ENCODE measurements at regions not wholly inside any gene's neighbourhood (a gene's known extent, or its start where the extent isn't known, plus 50 kb on each side); places are given as distances from the start of the nearest gene placed in this dataset.
"Not testable (repeated sequence)": the region's sequence is repeated elsewhere in the genome, so short reads cannot be mapped to it uniquely, and the experiment has no call there.

- BruUV-seq (replicated peaks), result no TSS peak
- H2AFZ ChIP-seq, result no peak overlapping the region
- CTCF ChIA-PET, result no interaction called here
Measured at GRCh38 chr14:23895053-23895419, 58.5 kb upstream of the DHRS4 start.

GRCh38 chr14:23895480-23895879, 58.1 kb upstream of the DHRS4 start:
- Histone ChIP-seq H3K27me3 (ENCODE audit: insufficient read depth, low read depth) (no peaks in the 10 kb centered on the region), H3K9me3 (ENCODE audit: insufficient read depth, low read depth) (no peaks in the 10 kb centered on the region), H3K4me2 (no peak overlapping the region), H3K79me2 (ENCODE audit: low read depth) (no peaks in the 10 kb centered on the region), H3K36me3 (ENCODE audit: low read depth) (no peaks in the 10 kb centered on the region), H4K20me1 (ENCODE audit: insufficient read depth) (no peaks in the 10 kb centered on the region), H3K4me3 (no peak overlapping the region), H3K9me2 (ENCODE audit: insufficient read depth) (no peaks in the 10 kb centered on the region), H3K27ac (no peak overlapping the region), H3K4me1 (replicated peaks; ENCODE audit: insufficient read depth) (no peaks in the 10 kb centered on the region), H2AFZ (no peak overlapping the region), H3F3A (ENCODE audit: insufficient read depth, low read depth) (no peaks in the 10 kb centered on the region)
- ChIA-PET POLR2A (ENCODE audit: unreplicated experiment) (no interaction called here), CTCF (no interaction called here)
- DNase-seq, result no peak
- intact Hi-C loops (cut with micrococcal nuclease; ENCODE audit: unreplicated experiment), result no loop called here
- no peak for TF ChIP-seq CTCF (conservative IDR thresholded peaks at IDR 0.05)
- TF ChIP-seq EZH2 (IDR thresholded peaks at IDR 0.05; ENCODE audit: low read depth), result no peak
- no TSS peak for BruUV-seq (replicated peaks)

More at GRCh38 chr14:23895053-23895419, 58.5 kb upstream of the DHRS4 start:
- H3K79me2 ChIP-seq (ENCODE audit: low read depth), result no peaks in the 10 kb centered on the region
- no peaks in the 10 kb centered on the region for H3K27me3 ChIP-seq (ENCODE audit: insufficient read depth, low read depth)
- no peaks in the 10 kb centered on the region for H3K9me3 ChIP-seq (ENCODE audit: insufficient read depth, low read depth)
- no peak overlapping the region for H3K4me2 ChIP-seq
- no peaks in the 10 kb centered on the region for H3F3A ChIP-seq (ENCODE audit: insufficient read depth, low read depth)
- H3K9me2 ChIP-seq (ENCODE audit: insufficient read depth), result no peaks in the 10 kb centered on the region
- DNase-seq, result no peak
- no peak for TF ChIP-seq CTCF (conservative IDR thresholded peaks at IDR 0.05)
- TF ChIP-seq EZH2 (IDR thresholded peaks at IDR 0.05; ENCODE audit: low read depth), result no peak
- no peak overlapping the region for H3K27ac ChIP-seq
- intact Hi-C loops (cut with micrococcal nuclease; ENCODE audit: unreplicated experiment), result no loop called here
- no peaks in the 10 kb centered on the region for H3K36me3 ChIP-seq (ENCODE audit: low read depth)
- H3K4me3 ChIP-seq, result no peak overlapping the region
- H4K20me1 ChIP-seq (ENCODE audit: insufficient read depth), result no peaks in the 10 kb centered on the region
- H3K4me1 ChIP-seq (replicated peaks; ENCODE audit: insufficient read depth), result no peaks in the 10 kb centered on the region
- POLR2A ChIA-PET (ENCODE audit: unreplicated experiment), result no interaction called here

DNA sequence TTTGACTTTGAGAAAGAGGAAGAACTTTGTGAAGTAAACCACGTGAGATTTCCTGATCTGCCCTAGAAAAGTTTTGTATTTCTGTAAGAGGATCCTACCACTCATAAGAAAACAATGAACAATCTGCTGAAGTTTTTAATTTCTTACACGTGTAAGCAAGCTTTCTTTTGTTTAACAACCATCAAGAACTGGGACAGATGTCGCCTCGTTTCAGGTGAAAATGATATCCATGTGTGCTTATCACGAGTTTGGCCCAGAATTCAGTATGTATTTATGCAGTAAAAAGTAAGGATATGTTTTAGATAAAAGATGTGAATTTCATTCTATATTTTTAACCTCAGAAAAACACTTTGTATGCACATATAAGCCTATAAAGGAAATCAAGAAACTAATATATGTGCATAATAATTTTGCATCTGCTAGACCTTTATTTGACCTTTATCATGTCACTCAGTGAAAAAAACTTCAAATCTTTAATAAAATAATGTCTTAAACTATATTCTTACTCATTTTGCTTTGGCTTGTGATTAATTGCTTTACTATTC, 56.9 kb upstream of the DHRS4 start:
- no peaks in the 10 kb centered on the region for H4K20me1 ChIP-seq (ENCODE audit: insufficient read depth)
- no peak for DNase-seq
- H3K4me2 ChIP-seq, result no peak overlapping the region
- no peaks in the 10 kb centered on the region for H3K27me3 ChIP-seq (ENCODE audit: insufficient read depth, low read depth)
- TF ChIP-seq CTCF (conservative IDR thresholded peaks at IDR 0.05), result no peak
- TF ChIP-seq EZH2 (IDR thresholded peaks at IDR 0.05; ENCODE audit: low read depth), result no peak
- no peaks in the 10 kb centered on the region for H3K79me2 ChIP-seq (ENCODE audit: low read depth)
- H3K27ac ChIP-seq, result no peak overlapping the region
- no peak overlapping the region for H2AFZ ChIP-seq
- intact Hi-C loops (cut with micrococcal nuclease; ENCODE audit: unreplicated experiment), result no loop called here
- no peak overlapping the region for H3K4me3 ChIP-seq
- no peaks in the 10 kb centered on the region for H3K9me2 ChIP-seq (ENCODE audit: insufficient read depth)
- H3K9me3 ChIP-seq (ENCODE audit: insufficient read depth, low read depth), result no peaks in the 10 kb centered on the region
- no peaks in the 10 kb centered on the region for H3K36me3 ChIP-seq (ENCODE audit: low read depth)
- no peaks in the 10 kb centered on the region for H3K4me1 ChIP-seq (replicated peaks; ENCODE audit: insufficient read depth)
- ChIA-PET POLR2A (ENCODE audit: unreplicated experiment) (no interaction called here), CTCF (no interaction called here)
- BruUV-seq (replicated peaks), result no TSS peak
- H3F3A ChIP-seq (ENCODE audit: insufficient read depth, low read depth), result no peaks in the 10 kb centered on the region

DNA sequence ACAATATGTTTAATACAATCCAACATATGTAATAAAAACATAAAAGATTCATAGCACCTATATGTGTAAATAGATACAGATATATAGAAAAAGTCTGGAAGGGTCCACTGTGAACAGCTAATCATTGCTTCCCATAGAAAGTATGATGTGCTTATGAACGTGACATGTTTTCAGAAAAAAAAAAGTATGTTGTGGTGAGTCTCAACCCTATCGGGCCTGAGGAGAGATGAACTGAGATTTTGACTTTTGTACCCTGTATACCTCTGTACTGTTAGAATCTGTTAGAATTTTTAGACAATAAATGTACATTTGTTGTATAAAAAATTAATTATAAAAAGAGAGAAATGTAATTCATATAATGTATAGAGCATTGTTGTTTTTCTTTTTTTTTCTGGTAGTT, 56.3 kb upstream of the DHRS4 start:
- H3K9me2 ChIP-seq (ENCODE audit: insufficient read depth); H3F3A ChIP-seq (ENCODE audit: insufficient read depth, low read depth); H3K9me3 ChIP-seq (ENCODE audit: insufficient read depth, low read depth); H3K36me3 ChIP-seq (ENCODE audit: low read depth); H3K79me2 ChIP-seq (ENCODE audit: low read depth); H4K20me1 ChIP-seq (ENCODE audit: insufficient read depth); DNase-seq; POLR2A ChIA-PET (ENCODE audit: unreplicated experiment); intact Hi-C loops (cut with micrococcal nuclease; ENCODE audit: unreplicated experiment); BruUV-seq (replicated peaks); CTCF ChIA-PET; H3K4me3 ChIP-seq; H3K4me2 ChIP-seq; H3K4me1 ChIP-seq (replicated peaks; ENCODE audit: insufficient read depth); H3K27ac ChIP-seq; H3K27me3 ChIP-seq (ENCODE audit: insufficient read depth, low read depth); H2AFZ ChIP-seq: not testable (repeated sequence)

DNA sequence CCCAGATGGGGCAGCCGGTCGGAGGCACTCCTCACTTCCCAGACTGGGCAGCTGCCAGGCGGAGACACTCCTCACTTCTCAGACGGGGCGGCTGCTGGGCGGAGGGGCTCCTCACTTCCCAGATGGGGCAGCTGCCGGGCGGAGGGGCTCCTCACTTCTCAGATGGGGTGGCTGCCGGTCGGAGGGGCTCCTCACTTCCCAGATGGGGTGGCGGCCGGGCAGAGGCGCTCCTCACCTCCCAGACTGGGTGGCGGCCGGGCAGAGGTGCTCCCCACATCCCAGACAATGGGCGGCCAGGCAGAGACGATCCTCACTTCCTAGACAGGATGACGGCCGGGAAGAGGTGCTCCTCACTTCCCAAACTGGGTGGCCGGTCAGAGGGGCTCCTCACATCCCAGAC, 55.2 kb upstream of the DHRS4 start:
- H3K4me2 ChIP-seq; H3K9me2 ChIP-seq (ENCODE audit: insufficient read depth); POLR2A ChIA-PET (ENCODE audit: unreplicated experiment); H3K9me3 ChIP-seq (ENCODE audit: insufficient read depth, low read depth); H3K36me3 ChIP-seq (ENCODE audit: low read depth); H2AFZ ChIP-seq; H4K20me1 ChIP-seq (ENCODE audit: insufficient read depth); H3K27ac ChIP-seq; intact Hi-C loops (cut with micrococcal nuclease; ENCODE audit: unreplicated experiment); DNase-seq; H3K4me1 ChIP-seq (replicated peaks; ENCODE audit: insufficient read depth); H3K27me3 ChIP-seq (ENCODE audit: insufficient read depth, low read depth); H3K79me2 ChIP-seq (ENCODE audit: low read depth); BruUV-seq (replicated peaks); CTCF ChIA-PET; H3F3A ChIP-seq (ENCODE audit: insufficient read depth, low read depth); H3K4me3 ChIP-seq: not testable (repeated sequence)

Data from PC-9 (cell line).